ENCODE measurements at regions not wholly inside any gene's neighbourhood (a gene's known extent, or its start where the extent isn't known, plus 50 kb on each side); places are given as distances from the start of the nearest gene placed in this dataset.

DNA sequence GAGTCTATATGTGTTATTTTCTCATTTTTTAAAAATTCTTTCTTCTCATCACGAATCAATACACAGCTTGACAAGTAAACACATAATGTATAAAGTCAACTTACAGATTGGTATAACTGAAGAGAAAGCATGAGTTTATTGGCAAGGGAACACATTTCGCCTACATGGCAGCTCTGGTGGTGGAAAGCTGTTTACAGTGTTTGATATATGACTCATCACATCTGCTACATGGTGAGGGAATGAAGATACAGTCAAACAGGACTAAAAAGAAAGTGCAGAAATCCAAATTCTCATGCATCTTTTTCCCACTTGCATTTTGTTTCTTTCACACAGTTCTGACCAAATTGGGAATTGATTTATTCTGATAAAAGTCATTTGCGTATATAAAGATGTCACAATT, 122.2 kb upstream of the ADGRL4 start:
- Histone ChIP-seq H3K4me1 (ENCODE audit: control insufficient read depth in 1 of 2, insufficient read depth in 1 of 2, low read depth in 1 of 2, low read length in 1 of 2) (no peaks in the 10 kb centered on the region), H3K4me3 (ENCODE audit: low read depth in 1 of 2, low read length in 1 of 2) (no peak overlapping the region), H3K27me3 (no peaks in the 10 kb centered on the region), H3K36me3 (no peaks in the 10 kb centered on the region), H3K9me3 (no peaks in the 10 kb centered on the region), H3K27ac (no peak overlapping the region)
- TF ChIP-seq, protein P1, sequence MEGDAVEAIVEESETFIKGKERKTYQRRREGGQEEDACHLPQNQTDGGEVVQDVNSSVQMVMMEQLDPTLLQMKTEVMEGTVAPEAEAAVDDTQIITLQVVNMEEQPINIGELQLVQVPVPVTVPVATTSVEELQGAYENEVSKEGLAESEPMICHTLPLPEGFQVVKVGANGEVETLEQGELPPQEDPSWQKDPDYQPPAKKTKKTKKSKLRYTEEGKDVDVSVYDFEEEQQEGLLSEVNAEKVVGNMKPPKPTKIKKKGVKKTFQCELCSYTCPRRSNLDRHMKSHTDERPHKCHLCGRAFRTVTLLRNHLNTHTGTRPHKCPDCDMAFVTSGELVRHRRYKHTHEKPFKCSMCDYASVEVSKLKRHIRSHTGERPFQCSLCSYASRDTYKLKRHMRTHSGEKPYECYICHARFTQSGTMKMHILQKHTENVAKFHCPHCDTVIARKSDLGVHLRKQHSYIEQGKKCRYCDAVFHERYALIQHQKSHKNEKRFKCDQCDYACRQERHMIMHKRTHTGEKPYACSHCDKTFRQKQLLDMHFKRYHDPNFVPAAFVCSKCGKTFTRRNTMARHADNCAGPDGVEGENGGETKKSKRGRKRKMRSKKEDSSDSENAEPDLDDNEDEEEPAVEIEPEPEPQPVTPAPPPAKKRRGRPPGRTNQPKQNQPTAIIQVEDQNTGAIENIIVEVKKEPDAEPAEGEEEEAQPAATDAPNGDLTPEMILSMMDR (IDR thresholded peaks at IDR 0.05), result no peak

DNA sequence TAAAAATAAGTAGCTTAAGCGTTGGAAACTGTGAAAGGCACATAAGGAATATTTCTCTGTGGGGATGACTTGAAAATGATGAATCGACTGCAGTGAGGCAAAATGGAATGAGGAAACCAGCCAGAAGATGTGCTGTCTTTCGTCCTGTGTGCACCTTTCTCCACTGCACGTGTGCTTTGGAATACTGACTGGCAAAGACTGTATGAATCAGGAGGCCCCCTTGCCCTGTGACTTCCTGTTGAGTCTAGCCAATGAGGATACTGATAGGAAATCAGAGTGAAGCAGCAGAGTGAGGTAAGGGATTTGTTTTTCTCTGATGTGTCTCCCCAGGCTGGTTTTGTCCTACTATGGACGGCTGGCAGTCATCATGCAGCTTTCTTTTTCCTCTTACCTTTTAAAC, 118.2 kb upstream of the ADGRL4 start:
- Histone ChIP-seq H3K27me3 (no peaks in the 10 kb centered on the region), H3K36me3 (no peaks in the 10 kb centered on the region), H3K9me3 (no peaks in the 10 kb centered on the region), H3K27ac (no peak overlapping the region), H3K4me1 (ENCODE audit: control insufficient read depth in 1 of 2, insufficient read depth in 1 of 2, low read depth in 1 of 2, low read length in 1 of 2) (no peaks in the 10 kb centered on the region), H3K4me3 (ENCODE audit: low read depth in 1 of 2, low read length in 1 of 2) (no peak overlapping the region)
- TF ChIP-seq, protein P1 (IDR thresholded peaks at IDR 0.05), result no peak

DNA sequence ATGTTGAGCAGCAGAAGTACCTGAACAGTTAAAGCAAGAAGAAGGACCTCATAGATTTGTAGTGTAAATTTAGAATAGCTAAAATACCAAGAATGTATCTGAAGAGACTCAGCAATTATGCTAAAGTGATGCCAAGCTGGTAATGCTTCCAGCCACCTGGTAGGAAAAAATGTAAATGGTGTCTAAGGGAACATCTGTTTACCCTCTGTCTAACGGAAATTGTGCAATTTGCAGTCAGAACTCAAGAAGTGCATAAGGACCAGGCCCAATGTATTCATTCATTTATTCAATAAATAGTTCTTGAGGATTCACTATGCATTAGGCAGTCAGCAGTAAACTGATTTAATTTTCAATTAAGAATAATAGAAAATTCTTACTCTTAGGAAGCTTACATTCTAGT, 116.0 kb upstream of the ADGRL4 start:
- H3K4me1 ChIP-seq (ENCODE audit: control insufficient read depth in 1 of 2, insufficient read depth in 1 of 2, low read depth in 1 of 2, low read length in 1 of 2), result no peaks in the 10 kb centered on the region
- no peaks in the 10 kb centered on the region for H3K9me3 ChIP-seq
- H3K4me3 ChIP-seq (ENCODE audit: low read depth in 1 of 2, low read length in 1 of 2), result no peak overlapping the region
- H3K27ac ChIP-seq, result no peak overlapping the region
- H3K36me3 ChIP-seq, result no peaks in the 10 kb centered on the region
- TF ChIP-seq, protein P1 (IDR thresholded peaks at IDR 0.05), result no peak
- H3K27me3 ChIP-seq, result no peaks in the 10 kb centered on the region

DNA sequence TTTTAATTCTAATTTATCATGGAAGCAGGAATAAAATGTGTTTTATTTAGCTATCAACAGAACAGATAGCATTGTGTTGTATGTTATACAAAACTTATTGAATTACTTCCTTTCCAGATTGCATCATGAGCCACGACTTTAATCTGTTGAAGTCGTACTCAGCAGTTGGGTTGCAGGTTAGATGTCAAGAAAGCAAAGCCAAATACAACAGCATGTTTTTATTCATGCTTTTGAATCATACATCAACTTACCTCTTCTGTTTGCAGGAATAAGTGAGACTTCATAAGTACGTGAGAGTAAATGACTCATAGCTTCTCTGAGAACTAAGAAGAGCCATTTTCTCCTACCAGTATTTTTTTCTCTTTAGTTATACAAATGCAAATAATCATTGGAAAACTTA, 110.8 kb upstream of the ADGRL4 start:
- H3K27me3 ChIP-seq, result no peaks in the 10 kb centered on the region
- no peaks in the 10 kb centered on the region for H3K9me3 ChIP-seq
- no peak overlapping the region for H3K27ac ChIP-seq
- H3K4me3 ChIP-seq (ENCODE audit: low read depth in 1 of 2, low read length in 1 of 2), result no peak overlapping the region
- H3K36me3 ChIP-seq, result no peaks in the 10 kb centered on the region
- TF ChIP-seq, protein P1 (IDR thresholded peaks at IDR 0.05), result no peak
- H3K4me1 ChIP-seq (ENCODE audit: control insufficient read depth in 1 of 2, insufficient read depth in 1 of 2, low read depth in 1 of 2, low read length in 1 of 2), result no peaks in the 10 kb centered on the region

DNA sequence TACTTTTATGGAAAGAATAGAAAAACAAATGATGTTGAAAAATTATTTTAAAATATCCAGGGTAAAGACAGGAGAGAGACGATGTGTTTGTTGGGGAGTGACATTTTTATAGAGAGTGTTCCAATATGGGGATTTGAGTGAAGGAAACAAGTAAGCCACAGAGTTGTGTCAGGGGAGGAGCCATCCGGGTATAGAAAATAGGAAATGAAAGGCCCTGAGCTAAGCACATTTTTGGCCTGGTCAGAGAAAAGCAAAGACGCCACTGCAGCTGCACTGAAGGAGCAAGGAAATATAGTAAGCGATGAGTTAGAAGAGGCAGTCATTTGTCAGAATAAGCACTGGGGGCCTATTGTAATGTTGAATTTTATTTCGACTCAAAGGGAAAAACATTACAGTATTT, 107.3 kb upstream of the ADGRL4 start:
- no peaks in the 10 kb centered on the region for H3K4me1 ChIP-seq (ENCODE audit: control insufficient read depth in 1 of 2, insufficient read depth in 1 of 2, low read depth in 1 of 2, low read length in 1 of 2)
- H3K27ac ChIP-seq, result no peak overlapping the region
- H3K36me3 ChIP-seq, result no peaks in the 10 kb centered on the region
- no peaks in the 10 kb centered on the region for H3K9me3 ChIP-seq
- TF ChIP-seq, protein P1 (IDR thresholded peaks at IDR 0.05), result no peak
- H3K4me3 ChIP-seq (ENCODE audit: low read depth in 1 of 2, low read length in 1 of 2), result no peak overlapping the region
- no peaks in the 10 kb centered on the region for H3K27me3 ChIP-seq

DNA sequence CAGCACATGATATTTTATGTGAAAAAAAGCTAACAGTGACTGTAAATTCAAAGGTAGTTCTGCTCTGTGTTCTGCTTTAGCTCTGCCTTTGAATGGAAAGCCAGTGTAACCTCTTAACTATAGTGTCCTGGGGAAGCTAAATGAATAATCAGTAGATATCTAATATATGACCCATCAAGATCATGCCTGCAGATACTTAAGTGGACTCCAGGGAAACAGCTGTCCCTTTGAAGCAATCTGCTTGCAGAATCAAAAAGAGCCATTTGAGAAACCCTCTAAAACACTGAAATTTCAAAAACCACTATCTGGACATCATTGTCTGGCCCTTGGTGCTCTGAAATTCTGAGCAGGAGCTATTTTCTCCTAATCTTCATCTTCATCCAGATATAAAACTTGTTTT, 104.2 kb upstream of the ADGRL4 start:
- TF ChIP-seq, protein P1 (IDR thresholded peaks at IDR 0.05), result no peak
- Histone ChIP-seq H3K4me1 (ENCODE audit: control insufficient read depth in 1 of 2, insufficient read depth in 1 of 2, low read depth in 1 of 2, low read length in 1 of 2) (no peaks in the 10 kb centered on the region), H3K9me3 (no peaks in the 10 kb centered on the region), H3K27me3 (no peaks in the 10 kb centered on the region), H3K4me3 (ENCODE audit: low read depth in 1 of 2, low read length in 1 of 2) (no peak overlapping the region), H3K36me3 (no peaks in the 10 kb centered on the region), H3K27ac (no peak overlapping the region)

All from neutrophil (primary cell).